ENCODE measurements at regions not wholly inside any gene's neighbourhood (a gene's known extent, or its start where the extent isn't known, plus 50 kb on each side); places are given as distances from the start of the nearest gene placed in this dataset.
A peak's percentile ranks its signal among the peaks of the same experiment; 100 is the strongest.

- DNase-seq (no peak), ATAC-seq (no peak)
- H3K4me3 ChIP-seq (ENCODE audit: low read length) = no peak overlapping the region
- 38% methylated on average over 3 of the region's 3 CpGs for WGBS
- intact Hi-C loops (cut with DNase I) = no loop called here
- H3K4me1 ChIP-seq (ENCODE audit: control insufficient read depth, insufficient read depth, low read length) = no peaks in the 10 kb centered on the region
- no peaks in the 10 kb centered on the region for H3K27me3 ChIP-seq (ENCODE audit: control insufficient read depth, insufficient read depth)
- H3K9me3 ChIP-seq (ENCODE audit: control insufficient read depth, low read length) = no peaks in the 10 kb centered on the region
- no peak overlapping the region for H3K27ac ChIP-seq (ENCODE audit: low read length)
Measured at GRCh38 chr12:60977966-60978365, 1282.2 kb upstream of the USP15 start.

DNA sequence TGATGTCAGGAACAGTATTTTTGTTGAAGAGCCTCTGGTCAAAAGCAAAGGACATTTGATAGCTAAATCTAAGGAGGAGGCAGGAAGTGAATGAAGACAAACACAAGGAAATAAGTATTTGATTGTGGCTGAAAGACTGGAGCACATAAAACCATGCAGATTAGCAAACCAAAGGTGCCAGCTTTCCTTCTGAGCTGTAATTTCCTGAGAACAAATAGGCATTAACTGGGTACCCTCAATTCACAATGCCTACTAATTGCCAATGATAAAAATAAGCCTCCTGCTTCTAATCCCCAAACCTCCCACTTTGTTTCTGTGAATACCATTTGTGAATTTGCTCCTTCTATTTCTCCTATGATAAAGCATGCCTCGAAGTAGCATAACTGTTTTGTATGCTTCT lies 1279.6 kb upstream of the USP15 start:
- ATAC-seq (no peak), DNase-seq (no peak)
- Histone ChIP-seq H3K4me3 (ENCODE audit: low read length) (no peak overlapping the region), H3K4me1 (ENCODE audit: control insufficient read depth, insufficient read depth, low read length) (no peaks in the 10 kb centered on the region), H3K9me3 (ENCODE audit: control insufficient read depth, low read length) (no peaks in the 10 kb centered on the region), H3K27me3 (ENCODE audit: control insufficient read depth, insufficient read depth) (no peaks in the 10 kb centered on the region), H3K27ac (ENCODE audit: low read length) (no peak overlapping the region)
- intact Hi-C loops (cut with DNase I) = no loop called here
- WGBS = 36% methylated on average over 1 of the region's 1 CpG

DNA sequence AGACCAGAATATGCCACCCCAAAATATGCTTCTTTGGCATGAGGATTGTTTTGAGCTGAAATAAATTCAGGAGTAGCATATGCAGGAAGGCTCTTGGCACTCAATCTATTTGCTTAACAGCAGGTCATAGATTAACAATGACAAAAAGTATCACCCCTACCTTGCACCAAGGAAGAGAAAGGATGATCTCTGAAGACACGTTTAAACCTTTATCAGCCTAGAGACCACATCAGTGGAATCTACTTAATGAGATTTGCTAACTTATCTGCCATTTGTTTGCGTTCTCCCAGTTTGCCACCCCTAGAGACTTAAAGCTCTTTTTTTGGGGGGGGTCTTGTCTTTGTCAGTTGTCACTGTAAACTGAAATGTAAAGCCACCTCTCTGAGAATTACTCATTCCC lies 1278.7 kb upstream of the USP15 start:
- Histone ChIP-seq H3K27ac (ENCODE audit: low read length) (no peak overlapping the region), H3K27me3 (ENCODE audit: control insufficient read depth, insufficient read depth) (no peaks in the 10 kb centered on the region), H3K4me1 (ENCODE audit: control insufficient read depth, insufficient read depth, low read length) (no peaks in the 10 kb centered on the region), H3K4me3 (ENCODE audit: low read length) (no peak overlapping the region), H3K9me3 (ENCODE audit: control insufficient read depth, low read length) (no peaks in the 10 kb centered on the region)
- 49% methylated on average over 2 of the region's 2 CpGs for WGBS
- DNase-seq (no peak), ATAC-seq (no peak)
- intact Hi-C loops (cut with DNase I) = no loop called here

- 83% methylated on average over 2 of the region's 2 CpGs for WGBS
- Histone ChIP-seq H3K27me3 (ENCODE audit: control insufficient read depth, insufficient read depth) (no peaks in the 10 kb centered on the region), H3K27ac (ENCODE audit: low read length) (no peak overlapping the region), H3K9me3 (ENCODE audit: control insufficient read depth, low read length) (no peaks in the 10 kb centered on the region), H3K4me3 (ENCODE audit: low read length) (no peak overlapping the region), H3K4me1 (ENCODE audit: control insufficient read depth, insufficient read depth, low read length) (no peaks in the 10 kb centered on the region)
- DNase-seq (no peak), ATAC-seq (no peak)
- intact Hi-C loops (cut with DNase I) = no loop called here
Measured at GRCh38 chr12:60992087-60992486, 1268.1 kb upstream of the USP15 start.

DNA sequence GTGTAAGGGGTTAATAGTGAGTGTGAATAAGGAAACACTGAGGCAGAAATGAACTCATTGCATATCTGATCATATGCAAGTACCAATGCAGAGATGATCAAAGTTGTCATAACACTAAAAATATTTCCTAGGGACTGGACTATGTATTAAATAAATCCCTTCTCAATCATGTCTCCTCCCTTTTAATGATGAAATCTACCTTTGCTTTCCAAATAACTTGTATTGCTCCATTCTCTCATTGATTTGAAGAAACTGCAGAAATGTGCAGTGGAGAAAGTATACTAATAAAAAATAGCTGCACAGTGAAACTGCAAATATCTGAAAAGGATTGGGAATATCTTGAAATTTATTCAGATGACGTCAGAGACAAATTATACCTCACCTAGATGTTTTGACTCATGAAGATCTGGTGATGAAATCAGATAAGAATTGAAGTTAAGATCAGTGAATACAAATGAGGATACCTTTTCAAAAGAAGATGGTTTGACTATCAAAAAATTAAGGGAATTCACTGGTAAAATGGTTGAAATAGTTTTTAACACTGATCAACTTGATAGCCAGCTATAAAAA lies 1264.9 kb upstream of the USP15 start:
- WGBS = 63% methylated on average over 1 of the region's 1 CpG
- Histone ChIP-seq H3K9me3 (ENCODE audit: control insufficient read depth, low read length) (no peaks in the 10 kb centered on the region), H3K4me3 (ENCODE audit: low read length) (no peak overlapping the region), H3K27ac (ENCODE audit: low read length) (no peak overlapping the region), H3K27me3 (ENCODE audit: control insufficient read depth, insufficient read depth) (no peaks in the 10 kb centered on the region), H3K4me1 (ENCODE audit: control insufficient read depth, insufficient read depth, low read length) (no peaks in the 10 kb centered on the region)
- ATAC-seq (no peak), DNase-seq (no peak)
- intact Hi-C loops (cut with DNase I) = no loop called here

DNA sequence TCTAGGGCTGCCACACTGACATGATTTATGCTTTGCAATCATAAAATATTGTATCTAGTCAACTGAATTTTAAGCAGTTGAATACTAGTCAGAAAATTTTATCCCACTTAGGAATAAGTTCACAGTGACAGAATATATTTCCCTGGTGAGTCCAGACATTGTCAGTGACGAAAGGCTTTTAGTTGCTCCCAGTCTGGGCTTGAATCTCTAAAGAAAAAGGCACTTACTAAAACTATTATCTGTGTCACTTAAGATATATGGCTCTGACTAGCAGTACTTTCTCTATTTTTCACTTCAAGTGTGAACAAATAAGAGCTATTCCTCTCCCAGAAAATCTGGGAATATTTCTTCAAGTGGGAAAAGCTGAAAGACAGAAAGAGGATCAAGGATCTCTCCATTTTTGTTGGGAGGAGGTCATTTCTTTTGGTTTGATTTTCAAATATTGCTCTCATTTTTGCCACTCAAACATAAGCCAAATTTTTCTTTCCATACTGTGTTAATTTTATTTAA lies 1262.3 kb upstream of the USP15 start:
- H3K27ac ChIP-seq (ENCODE audit: low read length) = no peak overlapping the region
- intact Hi-C loops (cut with DNase I) = no loop called here
- H3K4me1 ChIP-seq (ENCODE audit: control insufficient read depth, insufficient read depth, low read length) = no peaks in the 10 kb centered on the region
- no peak for ATAC-seq
- WGBS = 56% methylated on average over 1 of the region's 1 CpG
- H3K27me3 ChIP-seq (ENCODE audit: control insufficient read depth, insufficient read depth) = no peaks in the 10 kb centered on the region
- no peak overlapping the region for H3K4me3 ChIP-seq (ENCODE audit: low read length)
- no peak for DNase-seq
- no peaks in the 10 kb centered on the region for H3K9me3 ChIP-seq (ENCODE audit: control insufficient read depth, low read length)

- WGBS = 63% methylated on average over 2 of the region's 2 CpGs
- Histone ChIP-seq H3K9me3 (ENCODE audit: control insufficient read depth, low read length) (no peaks in the 10 kb centered on the region), H3K4me1 (ENCODE audit: control insufficient read depth, insufficient read depth, low read length) (no peaks in the 10 kb centered on the region), H3K27me3 (ENCODE audit: control insufficient read depth, insufficient read depth) (no peaks in the 10 kb centered on the region), H3K27ac (ENCODE audit: low read length) (no peak overlapping the region), H3K4me3 (ENCODE audit: low read length) (no peak overlapping the region)
- intact Hi-C loops (cut with DNase I) = no loop called here
- DNase-seq (no peak), ATAC-seq (no peak)
Measured at GRCh38 chr12:61009192-61009591, 1251.0 kb upstream of the USP15 start.

- no peak overlapping the region for H3K27ac ChIP-seq (ENCODE audit: low read length)
- H3K4me3 ChIP-seq (ENCODE audit: low read length) = no peak overlapping the region
- intact Hi-C loops (cut with DNase I) = no loop called here
- DNase-seq (no peak), ATAC-seq (no peak)
- H3K9me3 ChIP-seq (ENCODE audit: control insufficient read depth, low read length) = no peaks in the 10 kb centered on the region
- WGBS = 77% methylated on average over 2 of the region's 2 CpGs
- no peaks in the 10 kb centered on the region for H3K4me1 ChIP-seq (ENCODE audit: control insufficient read depth, insufficient read depth, low read length)
- no peaks in the 10 kb centered on the region for H3K27me3 ChIP-seq (ENCODE audit: control insufficient read depth, insufficient read depth)
Measured at GRCh38 chr12:61011767-61012423, 1248.3 kb upstream of the USP15 start.

DNA sequence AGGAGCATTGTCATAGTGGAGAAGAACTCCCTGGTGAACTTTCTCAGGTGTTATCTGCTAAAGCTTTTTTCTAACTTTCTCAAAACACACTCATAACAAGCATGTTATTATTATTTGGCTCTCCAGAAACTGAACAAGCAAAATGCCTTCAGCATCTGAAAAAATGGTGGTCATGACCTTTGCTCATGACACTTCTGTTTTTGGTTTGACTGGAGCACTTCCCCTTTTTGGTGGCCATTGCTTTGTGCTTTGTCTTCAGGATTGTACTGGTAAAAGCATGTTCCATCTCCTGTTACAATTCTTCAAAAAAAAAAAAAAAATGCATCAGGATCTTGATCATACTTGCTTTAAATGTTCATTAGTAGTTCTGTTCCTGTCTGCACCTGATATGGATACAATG lies 1241.6 kb upstream of the USP15 start:
- Histone ChIP-seq H3K9me3 (ENCODE audit: control insufficient read depth, low read length) (no peaks in the 10 kb centered on the region), H3K27me3 (ENCODE audit: control insufficient read depth, insufficient read depth) (no peaks in the 10 kb centered on the region), H3K27ac (ENCODE audit: low read length) (no peak overlapping the region), H3K4me3 (ENCODE audit: low read length) (no peak overlapping the region), H3K4me1 (ENCODE audit: control insufficient read depth, insufficient read depth, low read length) (no peaks in the 10 kb centered on the region)
- no peak for ATAC-seq
- intact Hi-C loops (cut with DNase I) = no loop called here
- no peak for DNase-seq

DNA sequence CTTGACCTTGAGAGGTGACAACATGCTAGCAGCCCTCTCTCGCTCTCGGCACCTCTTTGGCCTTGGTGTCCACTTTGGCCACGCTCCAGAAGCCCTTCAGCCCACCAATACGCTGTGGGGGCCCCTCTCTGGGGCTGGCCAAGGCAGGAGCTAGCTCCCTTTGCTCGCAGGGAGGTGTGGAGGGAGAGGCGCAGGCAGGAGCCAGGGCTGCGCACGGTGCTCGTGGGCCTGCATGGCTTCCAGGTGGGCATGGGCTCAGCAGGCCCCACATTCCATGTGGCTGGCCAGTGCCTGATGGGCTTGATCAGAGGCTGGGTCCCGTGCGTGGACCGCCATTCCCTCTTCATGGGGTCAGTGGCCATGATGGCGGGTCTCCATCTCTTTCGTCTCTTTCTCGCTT lies 1237.0 kb upstream of the USP15 start:
- no peaks in the 10 kb centered on the region for H3K27me3 ChIP-seq (ENCODE audit: control insufficient read depth, insufficient read depth)
- intact Hi-C loops (cut with DNase I) = no loop called here
- WGBS = 78% methylated on average over 15 of the region's 15 CpGs
- DNase-seq (peak in 2 of 3 donors; percentile 18 to 30), ATAC-seq (no peak)
- H3K27ac ChIP-seq (ENCODE audit: low read length) = no peak overlapping the region
- no peaks in the 10 kb centered on the region for H3K9me3 ChIP-seq (ENCODE audit: control insufficient read depth, low read length)
- no peak overlapping the region for H3K4me3 ChIP-seq (ENCODE audit: low read length)
- H3K4me1 ChIP-seq (ENCODE audit: control insufficient read depth, insufficient read depth, low read length) = no peaks in the 10 kb centered on the region

GRCh38 chr12:61029516-61029915 lies 1230.7 kb upstream of the USP15 start:
- ATAC-seq (no peak), DNase-seq (no peak)
- H3K27ac ChIP-seq (ENCODE audit: low read length) = no peak overlapping the region
- 70% methylated on average over 1 of the region's 1 CpG for WGBS
- no peaks in the 10 kb centered on the region for H3K27me3 ChIP-seq (ENCODE audit: control insufficient read depth, insufficient read depth)
- intact Hi-C loops (cut with DNase I) = no loop called here
- no peaks in the 10 kb centered on the region for H3K9me3 ChIP-seq (ENCODE audit: control insufficient read depth, low read length)
- H3K4me3 ChIP-seq (ENCODE audit: low read length) = no peak overlapping the region
- no peaks in the 10 kb centered on the region for H3K4me1 ChIP-seq (ENCODE audit: control insufficient read depth, insufficient read depth, low read length)

DNA sequence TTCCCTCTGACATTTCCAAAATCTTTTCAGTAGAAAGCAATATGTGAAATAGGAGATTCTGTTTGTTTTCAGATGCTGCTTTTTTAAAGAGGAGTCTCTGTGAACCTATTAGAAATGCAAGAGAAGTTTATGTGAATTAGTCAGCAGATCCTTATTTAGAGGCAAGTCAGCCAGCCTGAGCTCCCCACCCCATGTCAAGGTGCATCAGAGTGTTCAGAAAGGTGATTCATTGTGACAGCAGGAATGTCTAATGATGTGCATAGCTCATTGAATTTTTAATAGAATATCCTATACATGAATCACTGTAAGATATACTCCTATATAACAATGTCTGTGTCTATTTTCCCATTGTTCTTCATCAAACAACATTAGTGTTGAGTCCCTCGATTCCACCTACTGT lies 1222.4 kb upstream of the USP15 start:
- intact Hi-C loops (cut with DNase I) = no loop called here
- Histone ChIP-seq H3K27me3 (ENCODE audit: control insufficient read depth, insufficient read depth) (no peaks in the 10 kb centered on the region), H3K4me3 (ENCODE audit: low read length) (no peak overlapping the region), H3K4me1 (ENCODE audit: control insufficient read depth, insufficient read depth, low read length) (no peaks in the 10 kb centered on the region), H3K9me3 (ENCODE audit: control insufficient read depth, low read length) (no peaks in the 10 kb centered on the region), H3K27ac (ENCODE audit: low read length) (no peak overlapping the region)
- 53% methylated on average over 1 of the region's 1 CpG for WGBS
- no peak for ATAC-seq
- no peak for DNase-seq
